OCI-LY7 (cell line): ENCODE measurements at regions not wholly inside any gene's neighbourhood (a gene's known extent, or its start where the extent isn't known, plus 50 kb on each side); places are given as distances from the start of the nearest gene placed in this dataset.

ENCODE experiments used
- BruUV-seq: library from RNA; stranded (reverse); fragments of 400-500 nt; replicated peaks from 2 replicates; lab custom pipeline; 2021; lab: Mats Ljungman, UMichigan
- CTCF ChIA-PET: fragments of 300-600 bp; sonication (Branson Sonifier 250); formaldehyde crosslinking; loops from one replicate; lab custom pipeline; 2022; ENCODE audit warnings: antibody characterized with exemption; ENCODE audit not compliant: unreplicated experiment; lab: Charles Lee
- POLR2A ChIA-PET: fragments of 300-600 bp; sonication (Branson Sonifier 250); formaldehyde crosslinking; loops from one replicate; lab custom pipeline; 2022; ENCODE audit warnings: antibody characterized with exemption; lab: Charles Lee
- DNase-seq: peaks from one replicate; pipeline ENCODE4 v3.0.0-alpha.2; 2015; ENCODE audit warnings: low spot score
- H2AFZ ChIP-seq: fragments of 200-600 bp; sonication (generic), shearing (Covaris generic); 2 replicates; pipeline ENCODE4 v1.6.1; 2014; ENCODE audit warnings: mild to moderate bottlenecking, antibody characterized with exemption, low read length, moderate library complexity
- H3K27ac ChIP-seq: fragments of 200-600 bp; sonication (generic); 2 replicates; pipeline ENCODE4 v1.5.1; 2014; ENCODE audit warnings: mixed run types, low read depth, mild to moderate bottlenecking, moderate library complexity, low read length, inconsistent platforms; ENCODE audit not compliant: poor library complexity, severe bottlenecking
- H3K36me3 ChIP-seq: fragments of 200-600 bp; sonication (generic); 2 replicates; pipeline ENCODE4 v1.6.1; 2014; ENCODE audit warnings: mild to moderate bottlenecking, antibody characterized with exemption, low read length, moderate library complexity, mixed read lengths; ENCODE audit not compliant: insufficient read depth
- H3K4me1 ChIP-seq: fragments of 200-600 bp; sonication (generic); 2 replicates; pipeline ENCODE4 v1.5.1; 2014; ENCODE audit warnings: mild to moderate bottlenecking, low read length; ENCODE audit not compliant: insufficient read depth, poor library complexity, severe bottlenecking
- H3K4me2 ChIP-seq: fragments of 200-600 bp; sonication (generic); 2 replicates; pipeline ENCODE4 v1.6.1; 2014; ENCODE audit warnings: mild to moderate bottlenecking, low read length
- H3K4me3 ChIP-seq: fragments of 200-600 bp; sonication (generic); 2 replicates; pipeline ENCODE4 v1.5.1; 2014; ENCODE audit warnings: mild to moderate bottlenecking, low read depth, low read length; ENCODE audit not compliant: poor library complexity, severe bottlenecking
- H3K79me2 ChIP-seq: fragments of 200-600 bp; sonication (generic); 2 replicates; pipeline ENCODE4 v1.6.1; 2016; ENCODE audit warnings: low read depth, mild to moderate bottlenecking, low read length, moderate library complexity, mixed read lengths; ENCODE audit not compliant: insufficient read depth
- H3K9me2 ChIP-seq: fragments of 200-600 bp; sonication (generic); 2 replicates; pipeline ENCODE4 v1.6.1; 2016; ENCODE audit warnings: mild to moderate bottlenecking, low read length, mixed read lengths; ENCODE audit not compliant: insufficient read depth
- H3K9me3 ChIP-seq: fragments of 200-600 bp; sonication (generic); 2 replicates; pipeline ENCODE4 v1.6.1; 2014; ENCODE audit warnings: mild to moderate bottlenecking, mixed run types, low read length, mixed read lengths
- H4K20me1 ChIP-seq: fragments of 200-600 bp; sonication (generic); 2 replicates; pipeline ENCODE4 v1.6.1; 2014; ENCODE audit warnings: mild to moderate bottlenecking, antibody characterized with exemption, low read length, moderate library complexity, mixed read lengths; ENCODE audit not compliant: insufficient read depth
- EZH2phosphoT487 ChIP-seq: fragments of 200-600 bp; sonication (generic); IDR thresholded peaks from 2 replicates; pipeline ENCODE4 v1.6.1; 2018; ENCODE audit warnings: low read depth, borderline replicate concordance, mild to moderate bottlenecking, mixed run types, antibody characterized with exemption, low read length, moderate library complexity, mixed read lengths
- intact Hi-C: fragments of 100-400 bp; cut with micrococcal nuclease; formaldehyde crosslinking; loops from one replicate; pipeline ENCODE4 v1.10.0; 2022; ENCODE audit not compliant: unreplicated experiment
- TF ChIP-seq, protein P1 (sequence below): fragments of 200-600 bp; sonication (generic); conservative IDR thresholded peaks from 2 replicates; pipeline ENCODE4 v1.5.1; 2014; ENCODE audit warnings: mild to moderate bottlenecking, antibody characterized with exemption, low read length, moderate library complexity, mixed read lengths

- Histone ChIP-seq H2AFZ (no peak overlapping the region), H3K79me2 (no peaks in the 10 kb centered on the region), H3K4me1 (no peaks in the 10 kb centered on the region), H3K27ac (no peak overlapping the region), H3K9me3 (no peaks in the 10 kb centered on the region), H4K20me1 (no peaks in the 10 kb centered on the region), H3K4me2 (no peak overlapping the region), H3K4me3 (no peak overlapping the region), H3K36me3 (no peaks in the 10 kb centered on the region), H3K9me2 (no peaks in the 10 kb centered on the region)
- no TSS peak for BruUV-seq
- no peak for DNase-seq
- ChIA-PET CTCF (no interaction called here), POLR2A (interaction anchor here (0.7 kb wide), 2 partner anchors 719 to 1770 kb away, joined by 3 read pairs; no protein-coding TSS in a partner anchor)
- intact Hi-C loops = no loop called here
- no peak for TF ChIP-seq EZH2phosphoT487
- TF ChIP-seq, protein P1, sequence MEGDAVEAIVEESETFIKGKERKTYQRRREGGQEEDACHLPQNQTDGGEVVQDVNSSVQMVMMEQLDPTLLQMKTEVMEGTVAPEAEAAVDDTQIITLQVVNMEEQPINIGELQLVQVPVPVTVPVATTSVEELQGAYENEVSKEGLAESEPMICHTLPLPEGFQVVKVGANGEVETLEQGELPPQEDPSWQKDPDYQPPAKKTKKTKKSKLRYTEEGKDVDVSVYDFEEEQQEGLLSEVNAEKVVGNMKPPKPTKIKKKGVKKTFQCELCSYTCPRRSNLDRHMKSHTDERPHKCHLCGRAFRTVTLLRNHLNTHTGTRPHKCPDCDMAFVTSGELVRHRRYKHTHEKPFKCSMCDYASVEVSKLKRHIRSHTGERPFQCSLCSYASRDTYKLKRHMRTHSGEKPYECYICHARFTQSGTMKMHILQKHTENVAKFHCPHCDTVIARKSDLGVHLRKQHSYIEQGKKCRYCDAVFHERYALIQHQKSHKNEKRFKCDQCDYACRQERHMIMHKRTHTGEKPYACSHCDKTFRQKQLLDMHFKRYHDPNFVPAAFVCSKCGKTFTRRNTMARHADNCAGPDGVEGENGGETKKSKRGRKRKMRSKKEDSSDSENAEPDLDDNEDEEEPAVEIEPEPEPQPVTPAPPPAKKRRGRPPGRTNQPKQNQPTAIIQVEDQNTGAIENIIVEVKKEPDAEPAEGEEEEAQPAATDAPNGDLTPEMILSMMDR = no peak
These were observed 182.0 kb downstream of the STK31 start for GRCh38 chr7:23892019-23892418.

- no peak overlapping the region for H3K4me3 ChIP-seq
- ChIA-PET CTCF (no interaction called here), POLR2A (interaction anchor here (1.0 kb wide), 1 partner anchor 38 kb away, joined by 3 read pairs; no protein-coding TSS in a partner anchor)
- no peak for DNase-seq
- no peaks in the 10 kb centered on the region for H3K79me2 ChIP-seq
- no peaks in the 10 kb centered on the region for H3K36me3 ChIP-seq
- intact Hi-C loops = no loop called here
- no peak overlapping the region for H2AFZ ChIP-seq
- no peak overlapping the region for H3K27ac ChIP-seq
- H3K4me1 ChIP-seq = no peaks in the 10 kb centered on the region
- H3K4me2 ChIP-seq = no peak overlapping the region
- no TSS peak for BruUV-seq
- no peaks in the 10 kb centered on the region for H3K9me2 ChIP-seq
- H3K9me3 ChIP-seq = no peaks in the 10 kb centered on the region
- no peaks in the 10 kb centered on the region for H4K20me1 ChIP-seq
- no peak for TF ChIP-seq EZH2phosphoT487
- TF ChIP-seq, protein P1 = no peak
These were observed 183.3 kb downstream of the STK31 start for GRCh38 chr7:23893176-23893941.
